ENCODE measurements at regions not wholly inside any gene's neighbourhood (a gene's known extent, or its start where the extent isn't known, plus 50 kb on each side); places are given as distances from the start of the nearest gene placed in this dataset.
A peak's percentile ranks its signal among the peaks of the same experiment; 100 is the strongest.

DNA sequence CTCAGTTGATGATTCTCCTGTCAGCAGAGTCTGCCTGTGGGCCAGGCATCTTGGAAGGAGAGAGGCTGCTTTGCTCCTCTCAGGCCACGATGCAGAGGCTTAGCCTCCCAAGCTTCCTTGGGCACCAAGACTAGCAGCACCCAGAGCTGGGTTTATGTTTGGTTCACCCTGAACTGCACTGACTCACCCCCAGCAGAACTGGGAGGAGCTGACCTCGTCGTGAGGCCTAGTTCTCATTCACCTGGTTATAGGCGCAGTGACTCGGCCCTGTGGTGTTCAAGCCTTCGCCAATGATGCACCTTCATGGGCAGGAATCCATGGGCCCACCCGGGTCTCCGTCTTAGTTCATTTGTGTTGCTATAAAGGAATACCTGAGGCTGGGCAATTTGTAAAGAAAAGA lies 122.0 kb upstream of the ZNF438 start:
- ATAC-seq (ENCODE audit: insufficient number of reproducible peaks, low FRiP score, low read depth) (no peak), DNase-seq (ENCODE audit: low spot score) (no peak)
- H3K4me1 ChIP-seq (ENCODE audit: control insufficient read depth in 1 of 2, low read depth in 2 of 2) = peaks cover 15 to 32% of the 10 kb centered on the region in 2 donors
- no peaks in the 10 kb centered on the region for H3K27me3 ChIP-seq (replicated peaks; ENCODE audit: insufficient read depth)
- peak overlapping the region in 1 of 2 donors; percentile 17 for H3K27ac ChIP-seq
- H3K36me3 ChIP-seq = no peaks in the 10 kb centered on the region
- no peak overlapping the region for H3K4me3 ChIP-seq
- no peaks in the 10 kb centered on the region for H3K9me3 ChIP-seq
- TF ChIP-seq, protein P1, sequence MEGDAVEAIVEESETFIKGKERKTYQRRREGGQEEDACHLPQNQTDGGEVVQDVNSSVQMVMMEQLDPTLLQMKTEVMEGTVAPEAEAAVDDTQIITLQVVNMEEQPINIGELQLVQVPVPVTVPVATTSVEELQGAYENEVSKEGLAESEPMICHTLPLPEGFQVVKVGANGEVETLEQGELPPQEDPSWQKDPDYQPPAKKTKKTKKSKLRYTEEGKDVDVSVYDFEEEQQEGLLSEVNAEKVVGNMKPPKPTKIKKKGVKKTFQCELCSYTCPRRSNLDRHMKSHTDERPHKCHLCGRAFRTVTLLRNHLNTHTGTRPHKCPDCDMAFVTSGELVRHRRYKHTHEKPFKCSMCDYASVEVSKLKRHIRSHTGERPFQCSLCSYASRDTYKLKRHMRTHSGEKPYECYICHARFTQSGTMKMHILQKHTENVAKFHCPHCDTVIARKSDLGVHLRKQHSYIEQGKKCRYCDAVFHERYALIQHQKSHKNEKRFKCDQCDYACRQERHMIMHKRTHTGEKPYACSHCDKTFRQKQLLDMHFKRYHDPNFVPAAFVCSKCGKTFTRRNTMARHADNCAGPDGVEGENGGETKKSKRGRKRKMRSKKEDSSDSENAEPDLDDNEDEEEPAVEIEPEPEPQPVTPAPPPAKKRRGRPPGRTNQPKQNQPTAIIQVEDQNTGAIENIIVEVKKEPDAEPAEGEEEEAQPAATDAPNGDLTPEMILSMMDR (IDR thresholded peaks at IDR 0.05) = no peak

DNA sequence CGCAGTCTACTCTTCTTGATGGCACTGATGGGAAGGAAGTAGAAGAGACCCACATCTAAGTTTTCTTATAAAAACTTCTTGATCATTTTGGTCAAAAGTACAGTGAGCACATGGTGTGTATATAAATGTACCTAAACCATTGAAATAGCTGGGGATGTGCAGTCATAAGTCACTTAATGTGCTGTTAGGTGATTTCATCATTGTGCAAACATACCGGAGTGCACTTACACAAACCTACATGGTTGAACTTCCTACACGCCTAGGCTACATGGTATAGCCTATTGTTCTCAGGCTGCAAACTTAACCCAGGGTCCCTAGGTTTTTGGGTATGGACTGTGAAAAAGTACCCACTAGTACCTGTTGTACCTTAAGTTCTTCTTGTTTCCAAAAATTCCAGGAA lies 123.3 kb upstream of the ZNF438 start:
- TF ChIP-seq, protein P1 (IDR thresholded peaks at IDR 0.05) = no peak
- no peaks in the 10 kb centered on the region for H3K9me3 ChIP-seq
- H3K36me3 ChIP-seq = no peaks in the 10 kb centered on the region
- H3K4me3 ChIP-seq = no peak overlapping the region
- peaks cover 15 to 32% of the 10 kb centered on the region in 2 donors for H3K4me1 ChIP-seq (ENCODE audit: control insufficient read depth in 1 of 2, low read depth in 2 of 2)
- no peaks in the 10 kb centered on the region for H3K27me3 ChIP-seq (replicated peaks; ENCODE audit: insufficient read depth)
- ATAC-seq (ENCODE audit: insufficient number of reproducible peaks, low FRiP score, low read depth) = no peak
- no peak overlapping the region for H3K27ac ChIP-seq
- DNase-seq (ENCODE audit: low spot score) = no peak

DNA sequence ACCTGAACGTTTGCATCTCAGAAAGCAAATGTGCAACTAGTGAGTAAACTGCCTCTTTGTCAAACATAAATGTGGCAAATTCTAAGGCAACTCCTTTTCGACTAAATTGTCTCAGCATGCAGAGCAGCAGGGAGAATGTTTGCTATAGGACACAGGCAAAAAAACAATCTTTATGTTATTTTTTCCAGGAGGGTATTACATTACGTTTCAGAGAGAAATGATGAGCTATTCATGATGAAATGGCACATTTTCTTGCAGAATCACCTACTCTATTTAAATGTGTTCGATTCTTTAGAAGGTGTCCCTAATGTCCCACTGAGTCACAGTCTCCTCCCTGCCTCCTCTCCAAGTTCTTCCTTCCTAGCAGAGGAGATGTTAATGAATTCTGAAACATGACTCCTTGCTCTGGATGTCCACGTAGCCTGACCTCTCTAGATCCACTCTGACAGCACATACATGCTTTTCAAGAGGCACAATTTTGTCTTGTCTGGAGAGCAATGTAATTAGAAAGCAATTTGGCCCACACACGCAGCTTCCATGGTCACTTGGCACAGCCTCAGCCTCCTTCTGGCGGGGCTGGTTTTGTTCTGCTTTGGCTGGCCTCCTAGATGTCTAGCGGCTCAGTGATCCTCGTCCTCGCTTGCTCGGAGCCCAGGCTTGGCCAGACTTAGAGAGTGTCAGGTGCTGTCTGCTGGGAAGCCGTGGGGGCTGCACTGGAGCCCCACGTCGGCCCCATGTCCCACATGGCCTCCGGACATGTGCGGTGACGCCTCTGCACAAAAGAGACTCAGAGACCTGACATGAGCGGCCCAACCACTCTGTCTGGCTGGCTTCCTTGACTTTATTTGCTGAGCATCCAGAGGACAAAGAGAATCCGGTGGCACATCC lies 125.7 kb upstream of the ZNF438 start:
- H3K4me3 ChIP-seq = peak overlapping the region; percentile 34
- DNase-seq (ENCODE audit: low spot score) = no peak
- ATAC-seq (ENCODE audit: insufficient number of reproducible peaks, low FRiP score, low read depth) = peak; percentile 55
- peaks cover 14 to 32% of the 10 kb centered on the region in 2 donors for H3K4me1 ChIP-seq (ENCODE audit: control insufficient read depth in 1 of 2, low read depth in 2 of 2)
- no peaks in the 10 kb centered on the region for H3K9me3 ChIP-seq
- TF ChIP-seq, protein P1 (IDR thresholded peaks at IDR 0.05) = no peak
- no peaks in the 10 kb centered on the region for H3K36me3 ChIP-seq
- H3K27ac ChIP-seq = peak overlapping the region; percentile 58 to 78
- no peaks in the 10 kb centered on the region for H3K27me3 ChIP-seq (replicated peaks; ENCODE audit: insufficient read depth)

DNA sequence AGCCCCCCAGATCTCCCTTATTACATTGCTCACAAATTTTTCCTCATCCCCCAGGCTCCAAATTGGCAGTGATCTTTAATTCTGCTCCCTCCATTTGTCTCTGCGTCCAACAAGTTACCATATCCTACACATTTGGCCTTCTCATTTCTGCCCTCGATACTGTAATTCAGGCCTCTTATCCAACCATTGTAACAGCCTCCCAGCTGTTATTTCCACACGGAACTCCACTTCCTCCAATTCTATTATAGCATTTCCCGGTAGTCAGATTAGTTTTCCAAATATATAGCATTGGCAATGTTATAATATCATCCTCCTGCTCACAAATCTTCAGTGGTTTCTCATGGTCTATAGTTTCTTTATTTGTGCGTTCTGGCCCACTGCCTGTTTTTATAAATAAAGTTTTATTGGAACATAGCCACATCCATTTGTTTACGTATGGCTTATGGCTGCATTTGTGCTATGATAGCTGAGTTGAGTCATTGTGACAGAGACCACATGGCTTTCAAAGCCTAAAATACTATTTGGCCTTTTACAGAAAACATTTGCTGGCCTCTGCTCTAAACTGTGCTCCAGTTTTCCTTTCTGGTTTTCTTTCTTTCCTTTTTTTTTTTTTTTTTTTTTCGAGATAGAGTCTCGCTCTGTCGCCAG lies 126.5 kb upstream of the ZNF438 start:
- H3K36me3 ChIP-seq = no peaks in the 10 kb centered on the region
- ATAC-seq (ENCODE audit: insufficient number of reproducible peaks, low FRiP score, low read depth) (no peak), DNase-seq (ENCODE audit: low spot score) (no peak)
- TF ChIP-seq, protein P1 (IDR thresholded peaks at IDR 0.05) = no peak
- no peaks in the 10 kb centered on the region for H3K27me3 ChIP-seq (replicated peaks; ENCODE audit: insufficient read depth)
- H3K4me1 ChIP-seq (ENCODE audit: control insufficient read depth in 1 of 2, low read depth in 2 of 2) = peaks cover 7 to 24% of the 10 kb centered on the region in 2 donors
- H3K9me3 ChIP-seq = no peaks in the 10 kb centered on the region
- peak overlapping the region; percentile 58 to 78 for H3K27ac ChIP-seq
- peak overlapping the region; percentile 34 for H3K4me3 ChIP-seq

DNA sequence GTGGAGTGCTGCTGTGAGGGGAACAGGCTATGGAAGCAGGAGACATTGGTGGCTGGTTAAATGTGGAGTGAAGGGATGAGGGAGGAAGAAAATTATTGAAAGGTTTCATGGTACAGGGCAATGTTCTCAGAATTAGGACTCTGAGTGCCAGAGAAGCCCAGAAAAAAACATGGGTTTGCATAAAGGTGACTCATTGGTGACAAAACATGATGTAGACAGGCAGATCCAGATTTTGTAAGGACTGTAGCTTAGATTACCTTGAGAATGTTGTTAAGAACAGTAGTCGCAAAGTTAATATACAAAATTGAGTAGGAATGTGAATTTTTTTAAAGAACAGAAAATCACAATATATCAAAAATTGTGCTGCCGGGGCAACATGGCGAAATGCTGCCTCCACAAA lies 134.9 kb upstream of the ZNF438 start:
- Histone ChIP-seq H3K27me3 (replicated peaks; ENCODE audit: insufficient read depth) (no peaks in the 10 kb centered on the region), H3K9me3 (no peaks in the 10 kb centered on the region), H3K4me1 (ENCODE audit: control insufficient read depth in 1 of 2, low read depth in 2 of 2) (no peaks in the 10 kb centered on the region), H3K36me3 (no peaks in the 10 kb centered on the region), H3K4me3 (no peak overlapping the region), H3K27ac (no peak overlapping the region)
- TF ChIP-seq, protein P1 (IDR thresholded peaks at IDR 0.05) = no peak
- ATAC-seq (ENCODE audit: insufficient number of reproducible peaks, low FRiP score, low read depth) (no peak), DNase-seq (ENCODE audit: low spot score) (no peak)

Data from thoracic aorta (tissue), 2 donors.